SHP77 treated with DMSO at 0.1 percent for 48 hours (cell line): ENCODE measurements at regions not wholly inside any gene's neighbourhood (a gene's known extent, or its start where the extent isn't known, plus 50 kb on each side); places are given as distances from the start of the nearest gene placed in this dataset.

Source experiments
- DNase-seq: peaks from one replicate; lab custom pipeline; 2025; lab: John Stamatoyannopoulos, UW

DNA sequence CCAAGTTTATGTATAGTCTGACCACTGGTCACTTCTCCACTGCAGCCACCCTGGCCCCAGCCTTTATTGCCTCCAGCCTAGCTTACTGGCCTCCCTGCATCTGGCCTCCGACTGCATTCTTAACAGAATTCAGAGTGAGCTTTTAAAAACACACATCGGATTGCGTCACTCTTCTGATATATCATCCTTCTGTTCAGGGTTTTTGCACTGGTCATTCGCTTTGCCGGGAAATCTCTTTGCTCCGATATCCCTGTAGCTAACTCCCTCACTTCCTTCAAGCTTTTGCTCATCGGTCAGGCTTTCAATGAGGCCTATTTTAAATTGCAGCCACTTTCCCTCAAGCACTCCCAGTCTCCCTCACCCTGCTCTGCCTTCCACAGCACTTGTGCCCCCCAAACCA is 101.6 kb upstream of the DLX2 start:
- DNase-seq: no peak

DNA sequence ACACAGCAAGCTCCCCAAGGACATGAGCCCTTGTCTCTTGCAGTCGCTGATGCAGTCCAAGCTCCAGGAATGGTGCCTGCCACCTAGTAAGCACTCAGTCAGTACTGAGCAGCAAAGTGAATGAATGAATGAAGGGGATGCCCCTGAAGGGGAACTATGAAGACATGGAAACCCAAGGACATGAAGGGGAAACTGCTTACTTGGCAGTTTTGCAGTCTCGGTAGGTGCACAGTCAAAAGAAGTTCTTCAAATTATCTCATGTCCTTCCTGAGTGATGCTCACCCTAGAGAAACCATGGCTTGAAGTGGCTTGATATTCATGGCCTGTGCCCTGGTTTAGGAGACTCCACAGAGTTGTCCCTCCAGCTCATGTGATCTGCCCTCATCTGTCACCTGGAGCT is 102.1 kb upstream of the DLX2 start:
- DNase-seq: no peak

GRCh38 chr2:172205292-172205691 is 102.6 kb upstream of the DLX2 start:
- no peak for DNase-seq

- no peak for DNase-seq
Measured at GRCh38 chr2:172207911-172208310, 105.2 kb upstream of the DLX2 start.

- DNase-seq: no peak
Measured at GRCh38 chr2:172208791-172209325, 106.2 kb upstream of the DLX2 start.

DNA sequence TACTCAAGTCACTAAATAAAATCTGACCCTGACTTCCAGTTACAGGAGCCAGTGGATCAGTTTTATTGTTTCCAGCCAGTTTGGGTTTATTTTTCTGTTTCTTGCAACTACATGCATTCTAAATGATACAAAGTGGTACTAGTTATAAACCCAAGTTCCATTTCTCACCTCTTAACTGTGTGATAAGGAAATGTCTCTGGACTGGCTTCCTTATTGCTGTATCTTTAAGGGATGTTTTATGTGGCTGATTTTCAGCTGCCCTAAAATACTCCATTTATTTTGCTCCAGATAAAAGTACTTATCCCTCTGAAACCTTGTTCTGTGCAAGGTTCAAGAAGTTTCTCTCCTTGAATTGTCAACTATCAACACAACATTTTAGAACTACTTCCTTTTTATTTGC is 107.9 kb upstream of the DLX2 start:
- no peak for DNase-seq

GRCh38 chr2:172211512-172211911 is 108.8 kb upstream of the DLX2 start:
- DNase-seq: no peak

- no peak for DNase-seq
Measured at GRCh38 chr2:172213116-172213860, 110.6 kb upstream of the DLX2 start.

DNA sequence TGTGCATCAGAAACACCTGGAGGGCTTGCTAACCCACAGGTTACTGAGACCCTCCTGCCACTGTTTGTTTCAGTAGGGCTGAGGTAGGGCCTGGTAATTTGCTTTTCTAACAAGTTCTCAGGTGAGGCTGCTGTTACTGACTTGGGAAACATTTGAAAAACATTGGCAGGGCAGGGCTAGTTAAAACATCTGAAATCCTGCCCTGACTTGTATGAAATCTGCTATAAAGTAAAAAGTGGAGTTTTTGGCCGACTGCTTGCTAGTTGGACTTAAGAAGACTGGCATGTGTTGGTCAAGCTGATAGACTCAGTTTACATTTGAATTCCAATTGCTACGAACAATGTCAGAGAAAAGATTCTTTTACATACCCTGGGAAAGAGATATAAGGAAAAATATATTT is 111.6 kb upstream of the DLX2 start:
- no peak for DNase-seq

DNA sequence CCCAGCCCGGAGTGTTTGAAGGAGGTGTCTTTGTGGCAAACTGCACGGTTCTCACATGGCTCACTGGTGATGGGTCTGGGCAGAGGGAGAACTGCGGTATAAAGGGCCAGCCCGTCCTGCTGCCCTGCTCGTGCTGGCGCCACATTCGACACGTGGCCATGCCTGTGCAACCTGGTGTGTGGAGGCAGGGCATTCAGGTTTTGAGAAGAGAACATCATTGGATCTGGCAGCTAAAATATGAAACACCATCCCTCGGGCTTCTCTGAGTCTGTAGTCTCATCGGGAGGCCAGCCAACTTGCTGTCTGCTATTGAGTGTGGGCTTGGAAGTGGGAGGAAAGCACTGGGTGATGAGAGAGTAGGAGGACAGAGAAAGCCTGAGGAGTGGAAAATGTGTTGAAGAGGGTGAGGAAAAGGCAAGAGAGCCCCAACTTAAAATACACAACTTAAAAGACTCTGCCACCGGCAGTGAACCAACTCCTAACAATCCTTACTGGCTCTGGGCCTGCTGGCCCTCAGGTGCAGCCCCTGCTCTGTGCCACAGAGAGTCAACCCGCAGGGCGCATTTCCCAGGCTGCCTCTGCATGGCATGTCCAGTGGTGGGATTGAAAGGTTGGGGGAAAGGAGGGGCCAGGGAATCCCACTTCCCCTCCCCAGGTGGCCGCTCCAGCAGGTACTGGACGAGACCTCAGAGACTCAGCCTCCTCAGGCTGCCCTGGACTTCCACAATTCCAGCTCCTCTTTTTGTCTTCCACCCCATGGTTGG is 112.7 kb upstream of the DLX2 start:
- no peak for DNase-seq

DNA sequence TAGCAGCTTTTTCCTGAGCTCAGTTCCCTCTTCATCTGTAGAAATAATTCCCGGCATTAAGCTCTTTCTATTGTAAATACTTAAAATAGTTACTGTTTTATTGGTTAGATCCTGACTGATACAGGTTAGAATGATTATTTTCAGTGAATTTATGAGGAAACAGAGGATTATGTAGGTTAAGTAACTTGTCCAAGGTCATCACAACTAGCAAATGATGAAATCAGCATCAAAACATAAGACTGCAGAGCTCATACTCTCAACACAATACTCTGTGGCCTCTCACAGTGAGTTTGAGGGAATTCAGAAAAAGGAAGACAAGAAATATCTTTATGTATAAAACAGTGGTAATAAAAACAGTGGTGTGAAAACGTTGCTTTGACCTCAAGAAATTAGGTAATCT is 113.2 kb upstream of the DLX2 start:
- no peak for DNase-seq

DNA sequence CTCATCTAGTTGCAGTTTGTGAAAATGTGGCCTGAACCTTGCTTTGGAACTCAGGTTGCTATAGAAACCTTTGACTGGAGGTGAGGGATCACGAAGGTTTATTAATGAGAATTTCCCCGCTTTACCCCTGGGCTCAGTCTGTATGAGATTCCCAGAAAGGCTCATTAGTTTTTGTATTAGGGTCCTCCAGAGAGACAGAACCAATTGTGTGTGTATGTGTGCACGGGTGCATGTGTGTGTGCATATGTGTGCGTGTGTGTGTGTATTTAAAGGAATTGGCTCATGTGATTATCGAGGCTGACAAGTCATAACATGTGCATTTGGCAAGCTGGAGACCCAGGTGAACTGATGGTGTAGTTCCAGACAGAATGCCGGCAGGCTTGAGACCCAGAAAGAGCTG is 113.8 kb upstream of the DLX2 start:
- no peak for DNase-seq

- DNase-seq: no peak
Measured at GRCh38 chr2:172219201-172219600, 116.5 kb upstream of the DLX2 start.

- no peak for DNase-seq
Measured at GRCh38 chr2:172220121-172220520, 117.4 kb upstream of the DLX2 start.

DNA sequence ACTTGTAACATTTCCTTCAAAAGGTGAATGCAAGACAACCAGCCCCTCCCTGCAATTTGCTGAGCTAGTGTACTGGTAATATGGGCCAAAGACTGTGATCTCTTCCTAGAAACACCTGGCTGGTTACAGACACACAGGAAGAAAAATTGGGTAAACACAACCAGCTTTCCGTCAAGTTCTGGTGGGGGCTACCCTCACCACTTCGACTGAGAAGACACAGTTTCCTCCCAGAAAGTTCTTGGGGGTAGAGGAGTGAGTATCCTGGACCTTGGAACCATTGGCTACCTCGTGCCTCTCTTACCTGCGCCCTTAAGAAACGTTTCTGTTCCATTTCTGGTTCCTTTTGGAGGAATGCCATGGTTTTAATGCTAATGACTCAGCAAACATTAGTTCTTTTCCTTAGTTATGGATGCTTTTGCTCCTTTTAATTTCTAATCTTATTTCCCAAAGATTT is 120.9 kb upstream of the DLX2 start:
- DNase-seq: no peak

GRCh38 chr2:172225786-172226185 is 123.1 kb upstream of the DLX2 start:
- DNase-seq: no peak

GRCh38 chr2:172226244-172227061 is 123.8 kb upstream of the DLX2 start:
- DNase-seq: no peak

DNA sequence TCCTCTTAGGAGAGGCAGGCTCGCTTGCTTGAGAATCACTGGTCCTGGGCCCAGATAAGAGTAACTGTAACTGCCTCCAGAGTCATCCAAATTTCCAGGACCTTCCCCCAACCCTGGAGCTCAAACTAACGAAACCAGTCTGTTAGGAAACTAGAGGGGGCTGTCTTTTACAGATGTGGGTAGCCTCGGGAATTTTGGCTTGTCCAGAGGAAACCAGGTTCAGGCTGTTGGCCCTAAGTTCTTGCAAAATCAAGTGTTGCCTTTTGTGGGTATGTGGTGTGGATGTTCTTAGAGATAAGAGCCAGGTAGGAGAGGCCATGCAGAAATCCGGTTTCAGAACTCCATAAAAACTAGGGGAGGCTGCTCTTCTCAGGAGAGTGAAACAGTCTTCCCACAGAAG is 125.0 kb upstream of the DLX2 start:
- no peak for DNase-seq

- DNase-seq: no peak
Measured at GRCh38 chr2:172228177-172228808, 125.6 kb upstream of the DLX2 start.

- no peak for DNase-seq
Measured at GRCh38 chr2:172229125-172229524, 126.4 kb upstream of the DLX2 start.

GRCh38 chr2:172230332-172230888 is 127.7 kb upstream of the DLX2 start:
- no peak for DNase-seq
